HCT116 (cell line): ENCODE measurements at regions not wholly inside any gene's neighbourhood (a gene's known extent, or its start where the extent isn't known, plus 50 kb on each side); places are given as distances from the start of the nearest gene placed in this dataset.

Experiments
- ATAC-seq: fragments of 200-7000 bp; cut with Tn5 transposase; 2 replicates; pipeline ENCODE4 v1.9.1; 2020; ENCODE audit warnings: mild to moderate bottlenecking, moderate library complexity
- BruUV-seq: library from RNA; stranded (reverse); fragments of 400-500 nt; replicated peaks from 2 replicates; lab custom pipeline; 2021; lab: Mats Ljungman, UMichigan
- CTCF ChIA-PET: fragments of 300-600 bp; sonication (Branson Sonifier 250); formaldehyde crosslinking; loops from one replicate; lab custom pipeline; 2021; ENCODE audit warnings: antibody characterized with exemption; lab: Charles Lee
- POLR2A ChIA-PET: fragments of 300-600, 350-600 bp; sonication (Branson Sonifier 250); formaldehyde crosslinking; loops from one replicate; lab custom pipeline; 2021; ENCODE audit warnings: antibody characterized with exemption; lab: Charles Lee
- RAD21 ChIA-PET, 2 experiments: fragments of 300-600 bp; sonication (Branson Sonifier 250); formaldehyde crosslinking; loops; one replicate each; lab custom pipeline; 2023; ENCODE audit warnings: low total read pairs in 2 of 2; ENCODE audit not compliant: uncharacterized antibody in 2 of 2, unreplicated experiment in 2 of 2, low non-redundant PET in 1 of 2; lab: Charles Lee
- DNase-seq: peaks from one replicate; pipeline ENCODE4 v3.0.0-alpha.2; 2010; ENCODE audit warnings: low read depth, low spot score
- H2AFZ ChIP-seq: fragments of 200-600 bp; shearing (Covaris generic), sonication (generic); 2 replicates; pipeline ENCODE4 v1.6.1; 2017; ENCODE audit warnings: low read depth, mixed run types, mixed read lengths, antibody characterized with exemption, low read length; ENCODE audit not compliant: poor library complexity, severe bottlenecking
- H3K27ac ChIP-seq: 2 replicates; pipeline ENCODE4 v1.5.1; 2012; ENCODE audit warnings: low read depth, low read length
- H3K27me3 ChIP-seq: fragments of 200-600 bp; sonication (generic); 2 replicates; pipeline ENCODE4 v1.6.1; 2016; ENCODE audit warnings: mixed run types, low read length, mixed read lengths; ENCODE audit not compliant: insufficient read depth
- H3K36me3 ChIP-seq, 2 experiments: fragments of 200-500 bp in 1 of 2; fragments of 200-600 bp in 1 of 2; sonication (Bioruptor generic) in 1 of 2; sonication (generic) in 1 of 2; 2 replicates each; pipeline versions ENCODE4 v1.5.1 to v1.6.1; 2014 to 2016; ENCODE audit warnings: low read length in 2 of 2, inconsistent platforms in 1 of 2, mixed read lengths in 1 of 2, mixed run types in 1 of 2; ENCODE audit not compliant: insufficient read depth in 2 of 2, control insufficient read depth in 1 of 2
- H3K4me1 ChIP-seq, 2 experiments: fragments of 200-600 bp in 1 of 2; sonication (generic) in 1 of 2; 2 replicates each; pipeline versions ENCODE4 v1.5.1 to v1.6.1; 2012 to 2017; ENCODE audit warnings: low read length in 2 of 2, inconsistent platforms in 1 of 2, mild to moderate bottlenecking in 1 of 2, mixed read lengths in 1 of 2, mixed run types in 1 of 2, moderate library complexity in 1 of 2; ENCODE audit not compliant: insufficient read depth in 2 of 2, control insufficient read depth in 1 of 2
- H3K4me2 ChIP-seq: fragments of 200-600 bp; sonication (generic); 2 replicates; pipeline ENCODE4 v1.6.1; 2017; ENCODE audit warnings: mixed run types, low read length, mixed read lengths
- H3K4me3 ChIP-seq, 2 experiments: fragments of 200-600 bp in 1 of 2; sonication (generic) in 1 of 2; replicated peaks in 1 of 2; 2 replicates each; pipeline ENCODE4 v1.5.1; 2011 to 2016; ENCODE audit warnings: low read length in 2 of 2, control low read depth in 1 of 2, low read depth in 1 of 2, mild to moderate bottlenecking in 1 of 2, mixed read lengths in 1 of 2, mixed run types in 1 of 2
- H3K79me2 ChIP-seq: fragments of 200-600 bp; sonication (generic); 2 replicates; pipeline ENCODE4 v1.6.1; 2017; ENCODE audit warnings: mild to moderate bottlenecking, mixed run types, low read length, moderate library complexity, mixed read lengths; ENCODE audit not compliant: insufficient read depth
- H3K9ac ChIP-seq: fragments of 200-600 bp; sonication (generic); 2 replicates; pipeline ENCODE4 v1.6.1; 2016; ENCODE audit warnings: low read length, mixed read lengths
- H3K9me2 ChIP-seq: fragments of 200-600 bp; sonication (generic), shearing (Covaris generic); 2 replicates; pipeline ENCODE4 v1.6.1; 2017; ENCODE audit warnings: mixed run types, mild to moderate bottlenecking, moderate library complexity; ENCODE audit not compliant: insufficient read depth
- H3K9me3 ChIP-seq, 2 experiments: fragments of 200-500 bp in 1 of 2; fragments of 200-600 bp in 1 of 2; sonication (Bioruptor generic) in 1 of 2; sonication (generic) in 1 of 2; 2 replicates each; pipeline ENCODE4 v1.6.1; 2014 to 2017; ENCODE audit warnings: low read length in 2 of 2, mixed read lengths in 2 of 2, inconsistent platforms in 1 of 2, low read depth in 1 of 2, mild to moderate bottlenecking in 1 of 2, mixed run types in 1 of 2, moderate library complexity in 1 of 2; ENCODE audit not compliant: control insufficient read depth in 1 of 2, insufficient read depth in 1 of 2
- H4K20me1 ChIP-seq: fragments of 200-600 bp; sonication (generic), shearing (Covaris generic); 2 replicates; pipeline ENCODE4 v1.6.1; 2017; ENCODE audit warnings: mixed run types, mild to moderate bottlenecking, moderate library complexity; ENCODE audit not compliant: insufficient read depth
- ATF3 ChIP-seq: IDR thresholded peaks from 2 replicates; pipeline ENCODE4 v1.6.1; 2012
- CBX3 ChIP-seq: IDR thresholded peaks from 2 replicates; pipeline ENCODE4 v1.6.1; 2012; ENCODE audit warnings: low read depth
- CEBPB ChIP-seq: IDR thresholded peaks from 2 replicates; pipeline ENCODE4 v1.6.1; 2012; ENCODE audit warnings: low read depth
- EGR1 ChIP-seq: IDR thresholded peaks from 2 replicates; pipeline ENCODE4 v1.6.1; 2012; ENCODE audit warnings: low read depth
- ELF1 ChIP-seq: IDR thresholded peaks from 2 replicates; pipeline ENCODE4 v1.6.1; 2012; ENCODE audit warnings: low read depth, borderline replicate concordance
- EZH2 ChIP-seq: fragments of 200-600 bp; sonication (generic); IDR thresholded peaks from 2 replicates; pipeline ENCODE4 v1.6.1; 2017; ENCODE audit warnings: antibody characterized with exemption, mixed run types
- FOSL1 ChIP-seq: IDR thresholded peaks from 2 replicates; pipeline ENCODE4 v1.6.1; 2012; ENCODE audit warnings: low read depth
- JUND ChIP-seq: IDR thresholded peaks from 2 replicates; pipeline ENCODE4 v1.6.1; 2012
- POLR2A ChIP-seq: IDR thresholded peaks from 2 replicates; pipeline ENCODE4 v1.7.0; 2011; ENCODE audit warnings: borderline replicate concordance; ENCODE audit not compliant: insufficient read depth, insufficient read length; ENCODE audit errors: extremely low read depth
- POLR2AphosphoS5 ChIP-seq: IDR thresholded peaks from 2 replicates; pipeline ENCODE4 v1.6.1; 2011; ENCODE audit warnings: mild to moderate bottlenecking, low read depth, low read length, moderate library complexity
- RAD21 ChIP-seq: IDR thresholded peaks from 2 replicates; pipeline ENCODE4 v1.6.1; 2012; ENCODE audit warnings: low read depth, mild to moderate bottlenecking
- REST ChIP-seq: IDR thresholded peaks from 2 replicates; pipeline ENCODE4 v1.6.1; 2012; ENCODE audit warnings: low read depth
- SP1 ChIP-seq: IDR thresholded peaks from 2 replicates; pipeline ENCODE4 v1.6.1; 2012; ENCODE audit warnings: low read depth
- SRF ChIP-seq: IDR thresholded peaks from 2 replicates; pipeline ENCODE4 v1.6.1; 2012; ENCODE audit warnings: low read depth
- TCF7L2 ChIP-seq: IDR thresholded peaks from 2 replicates; pipeline ENCODE4 v1.7.0; 2011; ENCODE audit warnings: borderline replicate concordance, inconsistent platforms; ENCODE audit not compliant: insufficient read depth, insufficient read length; ENCODE audit errors: extremely low read depth
- YY1 ChIP-seq: IDR thresholded peaks from 2 replicates; pipeline ENCODE4 v1.6.1; 2011; ENCODE audit warnings: low read length, low read depth, moderate library complexity, mild to moderate bottlenecking; ENCODE audit not compliant: insufficient replicate concordance; ENCODE audit errors: extremely low read depth
- ZFX ChIP-seq: fragments of 450-650 bp; IDR thresholded peaks from 2 replicates; pipeline ENCODE4 v1.6.1; 2017
- ZNF274 ChIP-seq: fragments of 200-500 bp; sonication (Bioruptor generic); IDR thresholded peaks from 2 replicates; pipeline ENCODE4 v1.6.1; 2014; ENCODE audit warnings: mild to moderate bottlenecking, low read depth, low read length, inconsistent platforms
- intact Hi-C: fragments of 100-400 bp; cut with micrococcal nuclease; formaldehyde crosslinking; loops from 2 replicates; pipeline ENCODE4 v1.10.0; 2022
- TF ChIP-seq, protein P1 (sequence below): IDR thresholded peaks from 2 replicates; pipeline ENCODE4 v1.6.1; 2012

DNA sequence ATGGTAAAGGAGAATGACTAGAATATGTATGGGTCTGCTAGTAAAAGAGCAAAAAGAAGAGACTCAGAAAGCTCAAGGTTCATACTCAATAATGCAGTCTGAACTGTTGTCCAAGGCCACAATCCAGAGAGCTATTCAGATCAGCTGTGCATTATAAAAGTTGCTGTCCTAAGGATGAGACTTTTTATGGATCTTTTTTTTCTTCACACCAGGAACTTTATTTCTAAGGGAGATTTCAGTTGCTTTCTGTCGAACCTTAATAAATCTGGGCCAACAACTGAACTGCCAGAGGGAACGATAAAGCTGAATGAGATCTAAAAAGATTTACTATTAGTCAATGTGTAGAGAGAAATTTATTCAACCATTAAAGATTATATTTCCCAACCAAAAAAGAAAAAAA lies 948.3 kb upstream of the NOVA1 start:
- H3K9ac ChIP-seq: no peak overlapping the region
- no peaks in the 10 kb centered on the region for H3K27me3 ChIP-seq
- TF ChIP-seq EGR1 (no peak), SP1 (no peak), ATF3 (no peak), RAD21 (no peak), ELF1 (no peak), YY1 (no peak), FOSL1 (no peak), TCF7L2 (no peak), EZH2 (no peak), REST (no peak), POLR2A (no peak), JUND (no peak), ZFX (no peak), ZNF274 (no peak), POLR2AphosphoS5 (no peak), SRF (no peak), CEBPB (no peak), CBX3 (no peak)
- TF ChIP-seq, protein P1, sequence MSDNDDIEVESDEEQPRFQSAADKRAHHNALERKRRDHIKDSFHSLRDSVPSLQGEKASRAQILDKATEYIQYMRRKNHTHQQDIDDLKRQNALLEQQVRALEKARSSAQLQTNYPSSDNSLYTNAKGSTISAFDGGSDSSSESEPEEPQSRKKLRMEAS: no peak
- H4K20me1 ChIP-seq: no peaks in the 10 kb centered on the region
- no peak overlapping the region for H3K27ac ChIP-seq
- H3K79me2 ChIP-seq: no peaks in the 10 kb centered on the region
- H2AFZ ChIP-seq: no peak overlapping the region
- H3K9me3 ChIP-seq: peaks cover 9 to 19% of the 10 kb centered on the region in 2 experiments; a peak in 3 of 4 replicates
- H3K4me3 ChIP-seq: no peak overlapping the region
- ChIA-PET POLR2A (no interaction called here), CTCF (no interaction called here), RAD21 (no interaction called here)
- intact Hi-C loops: no loop called here
- DNase-seq (no peak), ATAC-seq (no peak)
- BruUV-seq: no TSS peak
- H3K9me2 ChIP-seq: no peaks in the 10 kb centered on the region
- H3K4me1 ChIP-seq: no peaks in the 10 kb centered on the region
- H3K4me2 ChIP-seq: no peak overlapping the region
- no peaks in the 10 kb centered on the region for H3K36me3 ChIP-seq
